NCI-H345 treated with DMSO at 0.1 percent for 48 hours (cell line): ENCODE measurements at regions not wholly inside any gene's neighbourhood (a gene's known extent, or its start where the extent isn't known, plus 50 kb on each side); places are given as distances from the start of the nearest gene placed in this dataset.
"Not testable (repeated sequence)": the region's sequence is repeated elsewhere in the genome, so short reads cannot be mapped to it uniquely, and the experiment has no call there.

Source experiments
- DNase-seq: peaks from one replicate; lab custom pipeline; 2025; ENCODE audit not compliant: unreplicated experiment; lab: John Stamatoyannopoulos, UW

- DNase-seq: not testable (repeated sequence)
Observed at GRCh38 chr6:166846446-166847142, 109.8 kb downstream of the RNASET2 start.

- DNase-seq: no peak
Observed at GRCh38 chr6:166842607-166843006, 113.7 kb downstream of the RNASET2 start.

GRCh38 chr6:166841216-166841615 is 115.1 kb downstream of the RNASET2 start:
- no peak for DNase-seq

GRCh38 chr6:166839569-166839968 is 116.8 kb downstream of the RNASET2 start:
- no peak for DNase-seq

GRCh38 chr6:166838987-166839386 is 117.4 kb downstream of the RNASET2 start:
- DNase-seq: no peak

- no peak for DNase-seq
Observed at GRCh38 chr6:166836785-166837718, 119.3 kb downstream of the RNASET2 start.

GRCh38 chr6:166834049-166834448 is 122.3 kb downstream of the RNASET2 start:
- no peak for DNase-seq

GRCh38 chr6:166830891-166831363 is 125.4 kb downstream of the RNASET2 start:
- no peak for DNase-seq

- DNase-seq: no peak
Observed at GRCh38 chr6:166830185-166830890, 126.0 kb downstream of the RNASET2 start.

- DNase-seq: no peak
Observed at GRCh38 chr6:166826264-166826663, 130.1 kb downstream of the RNASET2 start.

GRCh38 chr6:166825553-166826145 is 130.7 kb downstream of the RNASET2 start:
- no peak for DNase-seq

GRCh38 chr6:166824880-166825250 is 131.5 kb downstream of the RNASET2 start:
- DNase-seq: no peak

GRCh38 chr6:166824146-166824879 is 132.0 kb downstream of the RNASET2 start:
- no peak for DNase-seq

GRCh38 chr6:166822609-166823008 is 133.7 kb downstream of the RNASET2 start:
- no peak for DNase-seq

GRCh38 chr6:166820483-166820882 is 135.9 kb downstream of the RNASET2 start:
- DNase-seq: no peak

GRCh38 chr6:166820070-166820469 is 136.3 kb downstream of the RNASET2 start:
- no peak for DNase-seq

- DNase-seq: no peak
Observed at GRCh38 chr6:166815629-166816028, 140.7 kb downstream of the RNASET2 start.

- DNase-seq: no peak
Observed at GRCh38 chr6:166814390-166814789, 142.0 kb downstream of the RNASET2 start.

- DNase-seq: no peak
Observed at GRCh38 chr6:166813461-166813860, 142.9 kb downstream of the RNASET2 start.

- no peak for DNase-seq
Observed at GRCh38 chr6:166810864-166811263, 145.5 kb downstream of the RNASET2 start.
